Brain microvascular endothelial cell (primary cell): ENCODE measurements at regions not wholly inside any gene's neighbourhood (a gene's known extent, or its start where the extent isn't known, plus 50 kb on each side); places are given as distances from the start of the nearest gene placed in this dataset.

ENCODE experiments used
- DNase-seq: peaks from one replicate; pipeline ENCODE4 v3.0.0-alpha.2; 2020
- H3K27ac ChIP-seq: fragments of 250-450 bp; sonication (Bioruptor Pico); 2 replicates; pipeline ENCODE4 v1.5.1; 2020; ENCODE audit warnings: mild to moderate bottlenecking, moderate library complexity
- H3K27me3 ChIP-seq: fragments of 250-450 bp; sonication (Bioruptor Pico); replicated peaks from 2 replicates; pipeline ENCODE4 v1.5.1; 2020; ENCODE audit warnings: mild to moderate bottlenecking
- H3K36me3 ChIP-seq: fragments of 250-450 bp; sonication (Bioruptor Pico); replicated peaks from 2 replicates; pipeline ENCODE4 v1.5.1; 2020; ENCODE audit warnings: mild to moderate bottlenecking
- H3K4me3 ChIP-seq: 2 replicates; pipeline ENCODE4 v1.5.1; 2011; ENCODE audit warnings: low read depth, mild to moderate bottlenecking, control low read depth, low read length, moderate library complexity
- CTCF ChIP-seq: IDR thresholded peaks from 2 replicates; pipeline ENCODE4 v1.5.1; 2011; ENCODE audit warnings: low read depth, mild to moderate bottlenecking, moderate library complexity, low read length, control low read depth, inconsistent platforms; ENCODE audit errors: missing control alignments
- in situ Hi-C: cut with HindIII; loops from 2 replicates; pipeline ENCODE4 v1.10.0; 2017; ENCODE audit warnings: low sequenced_read_pairs, low pct_ligation_motif_present

GRCh38 chr11:90414221-90414620, 191.4 kb upstream of the CHORDC1 start:
- Histone ChIP-seq H3K36me3 (no peaks in the 10 kb centered on the region), H3K27me3 (no peaks in the 10 kb centered on the region), H3K27ac (no peak overlapping the region), H3K4me3 (no peak overlapping the region)
- no peak for DNase-seq
- in situ Hi-C loops: no loop called here
- no peak for TF ChIP-seq CTCF

- no peak for TF ChIP-seq CTCF
- Histone ChIP-seq H3K27me3 (no peaks in the 10 kb centered on the region), H3K36me3 (no peaks in the 10 kb centered on the region), H3K27ac (no peak overlapping the region), H3K4me3 (no peak overlapping the region)
- in situ Hi-C loops: no loop called here
- no peak for DNase-seq
These were observed 184.5 kb upstream of the CHORDC1 start for GRCh38 chr11:90407350-90407749.

- Histone ChIP-seq H3K36me3 (no peaks in the 10 kb centered on the region), H3K27me3 (no peaks in the 10 kb centered on the region), H3K4me3 (no peak overlapping the region), H3K27ac (no peak overlapping the region)
- in situ Hi-C loops: no loop called here
- no peak for TF ChIP-seq CTCF
- DNase-seq: no peak
These were observed 169.8 kb upstream of the CHORDC1 start for GRCh38 chr11:90392692-90393091.

GRCh38 chr11:90391756-90392155, 168.9 kb upstream of the CHORDC1 start:
- no peak overlapping the region for H3K27ac ChIP-seq
- H3K4me3 ChIP-seq: no peak overlapping the region
- H3K36me3 ChIP-seq: no peaks in the 10 kb centered on the region
- H3K27me3 ChIP-seq: no peaks in the 10 kb centered on the region
- DNase-seq: no peak
- in situ Hi-C loops: no loop called here
- no peak for TF ChIP-seq CTCF

GRCh38 chr11:90380206-90380605, 157.4 kb upstream of the CHORDC1 start:
- Histone ChIP-seq H3K27me3 (no peaks in the 10 kb centered on the region), H3K36me3 (no peaks in the 10 kb centered on the region), H3K4me3 (no peak overlapping the region), H3K27ac (no peak overlapping the region)
- TF ChIP-seq CTCF: no peak
- in situ Hi-C loops: no loop called here
- no peak for DNase-seq

- no peak for DNase-seq
- no peak overlapping the region for H3K27ac ChIP-seq
- H3K36me3 ChIP-seq: no peaks in the 10 kb centered on the region
- H3K27me3 ChIP-seq: no peaks in the 10 kb centered on the region
- in situ Hi-C loops: no loop called here
- no peak for TF ChIP-seq CTCF
- H3K4me3 ChIP-seq: no peak overlapping the region
These were observed 151.1 kb upstream of the CHORDC1 start for GRCh38 chr11:90373971-90374370.
